Stimulated activated CD4-positive, alpha-beta T cell treated with anti-CD3 and anti-CD28 coated beads, Interleukin-4, amount 100 ng/mL, for 48 hours (primary cell): ENCODE measurements at regions not wholly inside any gene's neighbourhood (a gene's known extent, or its start where the extent isn't known, plus 50 kb on each side); places are given as distances from the start of the nearest gene placed in this dataset.

Source experiments
- DNase-seq, 2 donors: peaks; one replicate each; pipeline ENCODE4 v3.0.0-alpha.2; 2020; ENCODE audit warnings: low read depth in 2 of 2

GRCh38 chr2:145110668-145111356 is 590.9 kb upstream of the ZEB2 start:
- DNase-seq, result no peak

- no peak for DNase-seq
Measured at GRCh38 chr2:145108959-145109710, 589.2 kb upstream of the ZEB2 start.

GRCh38 chr2:145108361-145108778 is 588.5 kb upstream of the ZEB2 start:
- no peak for DNase-seq

GRCh38 chr2:145106293-145106692 is 586.4 kb upstream of the ZEB2 start:
- DNase-seq, result no peak

GRCh38 chr2:145102706-145103105 is 582.8 kb upstream of the ZEB2 start:
- DNase-seq, result no peak

GRCh38 chr2:145100301-145100700 is 580.4 kb upstream of the ZEB2 start:
- no peak for DNase-seq

- DNase-seq, result no peak
Measured at GRCh38 chr2:145096582-145096981, 576.7 kb upstream of the ZEB2 start.

- DNase-seq, result no peak
Measured at GRCh38 chr2:145095641-145096435, 575.9 kb upstream of the ZEB2 start.

DNA sequence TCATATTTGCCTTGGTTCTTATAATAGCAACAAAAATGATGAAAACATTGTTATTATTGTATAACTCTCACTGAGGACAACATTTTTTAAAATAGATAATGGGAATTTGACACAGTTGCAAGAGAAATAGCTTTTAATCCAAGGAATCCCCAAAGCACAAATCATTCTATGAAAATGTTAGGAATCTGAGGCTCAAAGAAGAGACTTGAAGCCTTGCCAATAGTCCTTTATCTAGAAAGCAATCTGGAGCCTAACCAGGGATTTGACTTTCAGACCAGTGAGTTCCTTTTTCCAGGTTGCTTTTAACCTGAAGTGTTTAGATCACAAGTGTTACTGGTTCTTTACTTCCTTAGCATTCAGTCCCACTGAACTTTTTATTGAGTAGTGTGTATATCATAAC is 574.5 kb upstream of the ZEB2 start:
- no peak for DNase-seq

GRCh38 chr2:145091967-145092366 is 572.0 kb upstream of the ZEB2 start:
- no peak for DNase-seq

DNA sequence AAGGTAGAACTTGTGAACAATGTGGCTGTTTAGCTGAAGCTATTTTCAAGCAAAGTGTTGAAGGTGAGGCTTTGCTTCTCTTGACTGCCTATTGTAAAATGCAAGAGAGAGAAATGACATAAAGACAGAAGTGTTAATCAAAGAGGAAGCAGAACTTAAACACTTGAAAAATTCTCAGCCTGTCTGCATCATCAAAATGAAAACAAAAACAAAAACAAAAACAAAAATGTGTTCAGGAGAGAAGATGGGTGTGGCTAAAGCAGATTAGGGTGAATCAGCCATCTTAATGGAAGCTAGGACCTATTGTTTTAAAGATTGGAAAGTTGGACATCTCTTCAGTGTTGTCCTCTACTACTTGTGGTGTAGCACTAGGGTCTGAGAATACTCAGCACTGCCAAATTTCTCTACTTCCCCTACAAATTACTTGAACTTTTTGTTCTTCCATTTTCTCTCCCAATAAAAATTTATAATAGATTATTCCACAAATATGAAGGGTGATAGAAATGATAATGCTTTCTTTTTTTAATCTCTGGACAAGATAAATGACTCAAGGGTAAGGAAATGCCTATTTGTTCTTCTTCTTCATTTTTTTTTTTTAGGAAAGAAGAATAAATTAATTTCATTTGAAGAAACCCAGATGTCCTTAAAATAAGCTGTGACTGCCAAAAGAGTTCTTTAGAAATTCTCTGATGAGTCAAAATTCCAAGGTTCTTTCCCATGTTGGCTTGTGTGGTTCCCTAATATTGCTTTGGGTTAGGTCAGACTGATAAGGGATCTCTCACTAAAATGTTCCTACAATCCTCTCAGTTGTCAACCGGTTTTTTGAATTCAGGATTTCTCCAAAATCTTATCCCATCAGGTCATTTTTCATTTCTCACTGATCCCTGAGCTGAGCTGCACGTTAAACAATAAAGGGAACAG is 571.2 kb upstream of the ZEB2 start:
- DNase-seq, result no peak

- no peak for DNase-seq
Measured at GRCh38 chr2:145088756-145089155, 568.8 kb upstream of the ZEB2 start.

- no peak for DNase-seq
Measured at GRCh38 chr2:145086910-145087309, 567.0 kb upstream of the ZEB2 start.

GRCh38 chr2:145085612-145086011 is 565.7 kb upstream of the ZEB2 start:
- no peak for DNase-seq

GRCh38 chr2:145080426-145080825 is 560.5 kb upstream of the ZEB2 start:
- DNase-seq, result no peak

- no peak for DNase-seq
Measured at GRCh38 chr2:145079641-145080040, 559.7 kb upstream of the ZEB2 start.

DNA sequence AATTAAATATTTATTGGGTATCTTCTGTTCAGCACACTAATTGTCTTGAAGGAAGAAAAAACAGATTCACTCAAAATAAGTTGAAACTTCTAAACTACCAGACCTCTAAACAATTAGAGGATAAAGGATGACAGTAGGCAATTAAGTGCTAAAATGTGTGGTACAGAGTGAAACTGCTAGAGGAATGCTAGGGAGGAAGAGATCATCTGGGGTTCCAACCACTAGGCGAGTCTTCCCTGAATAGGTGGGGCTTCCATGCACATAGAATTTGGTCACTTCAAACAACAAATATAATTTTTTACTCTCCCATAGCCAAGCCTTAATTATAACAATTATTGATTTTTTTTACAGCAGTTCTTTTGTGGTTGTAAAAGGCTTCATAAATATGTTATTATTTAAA is 559.0 kb upstream of the ZEB2 start:
- DNase-seq, result no peak

- no peak for DNase-seq
Measured at GRCh38 chr2:145076085-145076484, 556.2 kb upstream of the ZEB2 start.

DNA sequence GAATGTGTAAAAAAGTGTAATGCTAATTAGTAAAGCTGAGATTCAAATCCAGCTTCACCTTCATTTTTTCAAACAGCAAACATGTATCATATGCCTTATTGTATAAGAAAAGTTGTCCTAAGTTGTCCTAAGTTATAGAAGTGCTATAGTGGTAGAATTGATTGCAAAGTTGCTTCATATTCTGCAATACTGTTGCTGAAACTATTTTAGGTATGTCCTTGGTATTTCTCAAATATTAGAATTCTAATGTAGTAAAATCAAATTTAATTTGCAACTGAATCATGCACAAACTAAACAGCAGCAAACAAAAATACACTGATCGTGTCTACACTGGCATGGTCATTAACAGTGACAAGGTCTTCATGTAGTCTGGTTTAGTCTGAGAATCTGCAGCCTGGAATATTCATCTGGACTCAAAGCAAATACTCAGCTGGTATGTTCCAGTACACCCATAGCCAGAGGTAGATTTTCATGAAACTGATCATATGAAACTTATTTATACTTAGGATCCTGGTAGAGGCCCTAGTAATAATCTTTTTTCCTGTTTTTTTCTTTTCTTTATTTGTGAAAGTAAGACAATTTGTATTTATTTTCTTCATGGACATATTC is 555.6 kb upstream of the ZEB2 start:
- DNase-seq, result no peak

- DNase-seq, result no peak
Measured at GRCh38 chr2:145070703-145071102, 550.8 kb upstream of the ZEB2 start.

DNA sequence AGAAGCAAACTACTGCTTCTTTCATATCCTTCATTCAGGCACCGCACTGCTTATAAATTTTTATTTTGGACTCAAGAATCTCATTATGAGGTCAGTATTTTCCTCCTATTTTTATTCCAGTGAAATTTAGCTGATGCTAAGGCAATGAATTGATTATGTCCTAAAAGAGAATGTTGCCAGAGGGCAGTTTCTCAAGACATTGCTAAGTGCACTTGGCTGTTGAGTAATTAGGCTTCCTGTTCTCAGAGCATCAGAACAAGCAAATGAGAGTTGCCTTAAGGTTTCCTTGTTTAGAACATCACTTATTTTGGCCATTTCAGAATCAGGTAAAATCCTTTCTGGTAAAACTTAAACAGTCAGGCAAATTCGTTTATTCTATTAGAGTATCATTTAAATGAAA is 548.6 kb upstream of the ZEB2 start:
- DNase-seq, result no peak
